WTC11 (cell line): ENCODE measurements at regions not wholly inside any gene's neighbourhood (a gene's known extent, or its start where the extent isn't known, plus 50 kb on each side); places are given as distances from the start of the nearest gene placed in this dataset.

ENCODE experiments used
- ATAC-seq: fragments of 200-7000 bp; cut with Tn5 transposase; 2 replicates; pipeline ENCODE4 v1.10.0; 2021; ENCODE audit warnings: mild to moderate bottlenecking, moderate library complexity
- CTCF ChIA-PET: fragments of 300-600 bp; sonication (Branson Sonifier 250); formaldehyde crosslinking; loops from one replicate; lab custom pipeline; 2021; ENCODE audit warnings: antibody characterized with exemption; lab: Charles Lee
- POLR2A ChIA-PET: fragments of 350-600 bp; sonication (Branson Sonifier 250); formaldehyde crosslinking; loops from one replicate; lab custom pipeline; 2021; ENCODE audit warnings: antibody characterized with exemption; lab: Charles Lee
- DNase-seq: peaks from one replicate; pipeline ENCODE4 v3.0.0; 2021; ENCODE audit warnings: low spot score
- H3K27ac Mint-ChIP-seq: 2 replicates; pipeline ENCODE4 v1.8.0; 2021; ENCODE audit warnings: mixed read lengths
- H3K27me3 Mint-ChIP-seq: 2 replicates; pipeline ENCODE4 v1.8.0; 2021; ENCODE audit warnings: low read depth, mild to moderate bottlenecking, moderate library complexity, mixed read lengths
- H3K36me3 Mint-ChIP-seq: 2 replicates; pipeline ENCODE4 v1.8.0; 2021; ENCODE audit warnings: mixed read lengths
- H3K4me1 Mint-ChIP-seq: 2 replicates; pipeline ENCODE4 v1.8.0; 2022; ENCODE audit warnings: mixed read lengths
- H3K4me3 Mint-ChIP-seq: 2 replicates; pipeline ENCODE4 v1.8.0; 2021; ENCODE audit warnings: mild to moderate bottlenecking, moderate library complexity, mixed read lengths
- H3K9me3 Mint-ChIP-seq: 2 replicates; pipeline ENCODE4 v1.8.0; 2021; ENCODE audit warnings: mixed read lengths
- ATF1 ChIP-seq: sonication (generic); formaldehyde crosslinking; IDR thresholded peaks from 2 replicates; pipeline ENCODE4 v1.8.1; 2023; ENCODE audit warnings: mild to moderate bottlenecking, moderate library complexity, missing genetic modification reagents
- ATF2 ChIP-seq: sonication (generic); formaldehyde crosslinking; IDR thresholded peaks from 2 replicates; pipeline ENCODE4 v1.8.1; 2022; ENCODE audit warnings: low read depth, missing genetic modification reagents, borderline replicate concordance
- E2F4 ChIP-seq: sonication (generic); formaldehyde crosslinking; IDR thresholded peaks from 2 replicates; pipeline ENCODE4 v1.8.1; 2022; ENCODE audit warnings: low read depth, mild to moderate bottlenecking, moderate library complexity, missing genetic modification reagents, borderline replicate concordance
- E2F5 ChIP-seq: sonication (generic); formaldehyde crosslinking; IDR thresholded peaks from 2 replicates; pipeline ENCODE4 v1.8.1; 2022; ENCODE audit warnings: mild to moderate bottlenecking, moderate library complexity, missing genetic modification reagents
- ETV6 ChIP-seq: sonication (generic); formaldehyde crosslinking; IDR thresholded peaks from 2 replicates; pipeline ENCODE4 v1.8.1; 2022; ENCODE audit warnings: mild to moderate bottlenecking, missing genetic modification reagents
- FOXP1 ChIP-seq: sonication (generic); formaldehyde crosslinking; IDR thresholded peaks from 2 replicates; pipeline ENCODE4 v1.8.0; 2022; ENCODE audit warnings: missing genetic modification reagents, mild to moderate bottlenecking, moderate library complexity, borderline replicate concordance
- GTF2I ChIP-seq: fragments of 250-450 bp; sonication (Bioruptor Pico); conservative IDR thresholded peaks from 2 replicates; pipeline ENCODE4 v1.4.0; 2021; ENCODE audit warnings: mild to moderate bottlenecking
- HMGA2 ChIP-seq: fragments of 250-450 bp; sonication (Bioruptor Pico); IDR thresholded peaks from 2 replicates; pipeline ENCODE4 v1.4.0; 2021; ENCODE audit warnings: mild to moderate bottlenecking, moderate library complexity
- JUN ChIP-seq: sonication (generic); formaldehyde crosslinking; IDR thresholded peaks from 2 replicates; pipeline ENCODE4 v1.8.0; 2023; ENCODE audit warnings: mild to moderate bottlenecking, missing genetic modification reagents
- KAT7 ChIP-seq: sonication (generic); formaldehyde crosslinking; IDR thresholded peaks from 2 replicates; pipeline ENCODE4 v1.8.1; 2023; ENCODE audit warnings: missing genetic modification reagents, mild to moderate bottlenecking, borderline replicate concordance
- PREB ChIP-seq: sonication (generic); formaldehyde crosslinking; IDR thresholded peaks from 2 replicates; pipeline ENCODE4 v1.8.1; 2022; ENCODE audit warnings: mild to moderate bottlenecking, missing genetic modification reagents, moderate library complexity, borderline replicate concordance
- PRRX2 ChIP-seq: fragments of 250-450 bp; sonication (Bioruptor Pico); IDR thresholded peaks from 2 replicates; pipeline ENCODE4 v1.8.0; 2021; ENCODE audit warnings: mild to moderate bottlenecking
- RELA ChIP-seq: sonication (generic); formaldehyde crosslinking; IDR thresholded peaks from 2 replicates; pipeline ENCODE4 v1.8.1; 2022; ENCODE audit warnings: missing genetic modification reagents, mild to moderate bottlenecking, borderline replicate concordance
- SMAD4 ChIP-seq: sonication (generic); formaldehyde crosslinking; IDR thresholded peaks from 2 replicates; pipeline ENCODE4 v1.8.0; 2022; ENCODE audit warnings: mild to moderate bottlenecking, missing genetic modification reagents
- TEAD1 ChIP-seq: sonication (generic); formaldehyde crosslinking; IDR thresholded peaks from 2 replicates; pipeline ENCODE4 v1.8.0; 2022; ENCODE audit warnings: mild to moderate bottlenecking, missing genetic modification reagents
- TEAD4 ChIP-seq: sonication (generic); formaldehyde crosslinking; IDR thresholded peaks from 2 replicates; pipeline ENCODE4 v1.8.0; 2022; ENCODE audit warnings: mild to moderate bottlenecking, missing genetic modification reagents
- USF1 ChIP-seq: sonication (generic); formaldehyde crosslinking; IDR thresholded peaks from 2 replicates; pipeline ENCODE4 v1.8.0; 2022; ENCODE audit warnings: mild to moderate bottlenecking, missing genetic modification reagents
- ZNF138 ChIP-seq: sonication (generic); formaldehyde crosslinking; conservative IDR thresholded peaks from 2 replicates; pipeline ENCODE4 v1.8.1; 2022; ENCODE audit warnings: mild to moderate bottlenecking, moderate library complexity, missing genetic modification reagents
- ZNF396 ChIP-seq: fragments of 250-450 bp; sonication (Bioruptor Pico); IDR thresholded peaks from 2 replicates; pipeline ENCODE4 v1.8.0; 2021; ENCODE audit warnings: mild to moderate bottlenecking, moderate library complexity, borderline replicate concordance
- ZNF671 ChIP-seq: fragments of 250-450 bp; sonication (Bioruptor Pico); IDR thresholded peaks from 2 replicates; pipeline ENCODE4 v1.8.0; 2021; ENCODE audit warnings: mild to moderate bottlenecking
- ZSCAN18 ChIP-seq: fragments of 250-450 bp; sonication (Bioruptor Pico); IDR thresholded peaks from 2 replicates; pipeline ENCODE4 v2.1.2; 2022; ENCODE audit warnings: mild to moderate bottlenecking, moderate library complexity

GRCh38 chr11:115928811-115929210 is 424.6 kb upstream of the CADM1 start:
- Mint-ChIP-seq H3K36me3 (no peaks in the 10 kb centered on the region), H3K4me1 (peaks cover 20% of the 10 kb centered on the region), H3K27ac (no peak overlapping the region), H3K27me3 (peaks cover 3% of the 10 kb centered on the region), H3K4me3 (no peak overlapping the region), H3K9me3 (0 out of 2 replicates have a peak, but pooled peaks cover 3% of the 10 kb centered on the region)
- TF ChIP-seq USF1 (CRISPR knock-in tag) = no peak
- TF ChIP-seq PREB (CRISPR knock-in tag) = no peak
- TF ChIP-seq JUN (CRISPR knock-in tag) = no peak
- no peak for TF ChIP-seq E2F4 (CRISPR knock-in tag)
- TF ChIP-seq ZNF396 (CRISPR knock-in tag) = no peak
- DNase-seq (no peak), ATAC-seq (no peak)
- ChIA-PET POLR2A (no interaction called here), CTCF (no interaction called here)

GRCh38 chr11:115927823-115928329 is 423.7 kb upstream of the CADM1 start:
- POLR2A ChIA-PET = interaction anchor here (0.7 kb wide), 1 partner anchor 58 kb away, joined by 3 read pairs; no protein-coding TSS in a partner anchor
- H3K27ac Mint-ChIP-seq = no peak overlapping the region

GRCh38 chr11:115926601-115927000 is 422.4 kb upstream of the CADM1 start:
- ATAC-seq = no peak
- Mint-ChIP-seq H3K9me3 (0 out of 2 replicates have a peak, but pooled peaks cover 3% of the 10 kb centered on the region), H3K27ac (no peak overlapping the region), H3K27me3 (peaks cover 3% of the 10 kb centered on the region), H3K4me3 (no peak overlapping the region), H3K4me1 (peaks cover 26% of the 10 kb centered on the region), H3K36me3 (no peaks in the 10 kb centered on the region)
- ChIA-PET CTCF (interaction anchor here (0.6 to 0.9 kb wide), 4 partner anchors 49 to 355 kb away, joined by 3 read pairs; no protein-coding TSS in a partner anchor), POLR2A (no interaction called here)
- DNase-seq = no peak
- no peak for TF ChIP-seq E2F4 (CRISPR knock-in tag)
- TF ChIP-seq PRRX2 (CRISPR knock-in tag) = no peak
- TF ChIP-seq TEAD4 (CRISPR knock-in tag) = no peak

More at GRCh38 chr11:115927823-115928329, 423.7 kb upstream of the CADM1 start:
- CTCF ChIA-PET = interaction anchor here (1.1 kb wide), 1 partner anchor 9 kb away, joined by 4 read pairs; no protein-coding TSS in a partner anchor
- DNase-seq (no peak), ATAC-seq (no peak)
- H3K4me3 Mint-ChIP-seq = no peak overlapping the region
- H3K27me3 Mint-ChIP-seq = peaks cover 3% of the 10 kb centered on the region
- H3K4me1 Mint-ChIP-seq = peaks cover 23% of the 10 kb centered on the region
- H3K36me3 Mint-ChIP-seq = no peaks in the 10 kb centered on the region
- TF ChIP-seq FOXP1 (CRISPR knock-in tag) = no peak
- TF ChIP-seq RELA = no peak
- TF ChIP-seq GTF2I (CRISPR knock-in tag) = no peak
- TF ChIP-seq JUN (CRISPR knock-in tag) = no peak
- no peak for TF ChIP-seq ZNF138 (CRISPR knock-in tag)
- TF ChIP-seq E2F5 (CRISPR knock-in tag) = no peak
- no peak for TF ChIP-seq TEAD1 (CRISPR knock-in tag)
- H3K9me3 Mint-ChIP-seq = 0 out of 2 replicates have a peak, but pooled peaks cover 3% of the 10 kb centered on the region

- no peak for ATAC-seq
- no peak overlapping the region for H3K4me3 Mint-ChIP-seq
- CTCF ChIA-PET = interaction anchor here (0.6 to 0.9 kb wide), 2 partner anchors 49 to 153 kb away, joined by 3 read pairs; no protein-coding TSS in a partner anchor
- DNase-seq = no peak
- peaks cover 21% of the 10 kb centered on the region for H3K4me1 Mint-ChIP-seq
- no peaks in the 10 kb centered on the region for H3K36me3 Mint-ChIP-seq
- peaks cover 3% of the 10 kb centered on the region for H3K27me3 Mint-ChIP-seq
- H3K9me3 Mint-ChIP-seq = 0 out of 2 replicates have a peak, but pooled peaks cover 3% of the 10 kb centered on the region
- no peak overlapping the region for H3K27ac Mint-ChIP-seq
- POLR2A ChIA-PET = no interaction called here
- TF ChIP-seq ZNF671 (CRISPR knock-in tag) (no peak), ETV6 (CRISPR knock-in tag) (no peak), KAT7 (CRISPR knock-in tag) (no peak), ATF2 (CRISPR knock-in tag) (no peak), HMGA2 (CRISPR knock-in tag) (no peak), ZSCAN18 (CRISPR knock-in tag) (no peak), ATF1 (CRISPR knock-in tag) (no peak), SMAD4 (CRISPR knock-in tag) (no peak)
These were observed 421.9 kb upstream of the CADM1 start for GRCh38 chr11:115926138-115926537.
